ENCODE measurements at regions not wholly inside any gene's neighbourhood (a gene's known extent, or its start where the extent isn't known, plus 50 kb on each side); places are given as distances from the start of the nearest gene placed in this dataset.

- H3K27me3 ChIP-seq = no peaks in the 10 kb centered on the region
- no peak overlapping the region for H3K4me3 ChIP-seq
- peaks cover 0 to 8% (median 5%) of the 10 kb centered on the region in 11 experiments; a peak in 7 of 22 replicates for H3K9me3 ChIP-seq (replicated peaks in 1 of 11)
- no peaks in the 10 kb centered on the region for H3K4me1 ChIP-seq
- H3K27ac ChIP-seq = no peak overlapping the region
- no peak overlapping the region for H3K9ac ChIP-seq
- H3K4me2 ChIP-seq = no peak overlapping the region
- no peaks in the 10 kb centered on the region for H4K20me1 ChIP-seq
- no peak for TF ChIP-seq Cebpa-rat (IDR thresholded peaks at IDR 0.05)
- no peaks in the 10 kb centered on the region for H3K36me3 ChIP-seq
These were observed 452.4 kb upstream of the LRFN5 start for GRCh38 chr14:41154143-41154807.

GRCh38 chr14:41146391-41146790 lies 460.3 kb upstream of the LRFN5 start:
- H3K27ac ChIP-seq = no peak overlapping the region
- no peaks in the 10 kb centered on the region for H3K36me3 ChIP-seq
- no peaks in the 10 kb centered on the region for H3K9me3 ChIP-seq (replicated peaks in 1 of 11)
- no peaks in the 10 kb centered on the region for H4K20me1 ChIP-seq
- no peak overlapping the region for H3K9ac ChIP-seq
- no peaks in the 10 kb centered on the region for H3K4me1 ChIP-seq
- H3K4me3 ChIP-seq = no peak overlapping the region
- H3K4me2 ChIP-seq = no peak overlapping the region
- H3K27me3 ChIP-seq = no peaks in the 10 kb centered on the region
- no peak for TF ChIP-seq Cebpa-rat (IDR thresholded peaks at IDR 0.05)

GRCh38 chr14:41144370-41144769 lies 462.3 kb upstream of the LRFN5 start:
- Histone ChIP-seq H3K9me3 (replicated peaks in 1 of 11) (no peaks in the 10 kb centered on the region), H3K4me2 (no peak overlapping the region), H3K9ac (no peak overlapping the region), H4K20me1 (no peaks in the 10 kb centered on the region), H3K36me3 (no peaks in the 10 kb centered on the region), H3K4me3 (no peak overlapping the region), H3K27ac (no peak overlapping the region), H3K4me1 (no peaks in the 10 kb centered on the region), H3K27me3 (no peaks in the 10 kb centered on the region)
- TF ChIP-seq Cebpa-rat (IDR thresholded peaks at IDR 0.05) = no peak

- H3K27ac ChIP-seq = no peak overlapping the region
- no peaks in the 10 kb centered on the region for H3K27me3 ChIP-seq
- TF ChIP-seq Cebpa-rat (IDR thresholded peaks at IDR 0.05) = no peak
- no peaks in the 10 kb centered on the region for H4K20me1 ChIP-seq
- H3K9me3 ChIP-seq (replicated peaks in 1 of 11) = no peaks in the 10 kb centered on the region
- no peak overlapping the region for H3K4me2 ChIP-seq
- H3K9ac ChIP-seq = no peak overlapping the region
- H3K4me1 ChIP-seq = no peaks in the 10 kb centered on the region
- no peak overlapping the region for H3K4me3 ChIP-seq
- H3K36me3 ChIP-seq = no peaks in the 10 kb centered on the region
These were observed 468.9 kb upstream of the LRFN5 start for GRCh38 chr14:41137741-41138140.

- Histone ChIP-seq H3K9me3 (replicated peaks in 1 of 11) (no peaks in the 10 kb centered on the region), H3K27ac (no peak overlapping the region), H3K4me1 (no peaks in the 10 kb centered on the region), H3K27me3 (no peaks in the 10 kb centered on the region), H3K36me3 (no peaks in the 10 kb centered on the region), H3K4me2 (no peak overlapping the region), H3K4me3 (no peak overlapping the region), H3K9ac (no peak overlapping the region), H4K20me1 (no peaks in the 10 kb centered on the region)
- no peak for TF ChIP-seq Cebpa-rat (IDR thresholded peaks at IDR 0.05)
These were observed 476.4 kb upstream of the LRFN5 start for GRCh38 chr14:41130274-41130673.

- Histone ChIP-seq H3K36me3 (no peaks in the 10 kb centered on the region), H3K4me3 (no peak overlapping the region), H3K9ac (no peak overlapping the region), H3K27ac (no peak overlapping the region), H3K9me3 (replicated peaks in 1 of 11) (no peaks in the 10 kb centered on the region), H3K4me1 (no peaks in the 10 kb centered on the region), H3K27me3 (no peaks in the 10 kb centered on the region), H4K20me1 (no peaks in the 10 kb centered on the region), H3K4me2 (no peak overlapping the region)
- no peak for TF ChIP-seq Cebpa-rat (IDR thresholded peaks at IDR 0.05)
These were observed 486.3 kb upstream of the LRFN5 start for GRCh38 chr14:41120402-41120801.

- Histone ChIP-seq H3K4me1 (no peaks in the 10 kb centered on the region), H3K36me3 (no peaks in the 10 kb centered on the region), H3K27me3 (no peaks in the 10 kb centered on the region), H3K4me2 (no peak overlapping the region), H3K27ac (no peak overlapping the region), H3K9ac (no peak overlapping the region), H3K9me3 (replicated peaks in 1 of 11) (peaks cover 0 to 8% (median 0%) of the 10 kb centered on the region in 11 experiments; a peak in 2 of 22 replicates), H3K4me3 (no peak overlapping the region), H4K20me1 (no peaks in the 10 kb centered on the region)
- TF ChIP-seq Cebpa-rat (IDR thresholded peaks at IDR 0.05) = no peak
These were observed 510.5 kb upstream of the LRFN5 start for GRCh38 chr14:41096131-41096530.

GRCh38 chr14:41087056-41087455 lies 519.6 kb upstream of the LRFN5 start:
- no peak overlapping the region for H3K9ac ChIP-seq
- H3K4me2 ChIP-seq = no peak overlapping the region
- no peak overlapping the region for H3K27ac ChIP-seq
- peaks cover 15 to 21% (median 17%) of the 10 kb centered on the region in 11 experiments; a peak in 21 of 22 replicates for H3K9me3 ChIP-seq (replicated peaks in 1 of 11)
- H3K4me1 ChIP-seq = no peaks in the 10 kb centered on the region
- H4K20me1 ChIP-seq = no peaks in the 10 kb centered on the region
- H3K36me3 ChIP-seq = no peaks in the 10 kb centered on the region
- TF ChIP-seq Cebpa-rat (IDR thresholded peaks at IDR 0.05) = no peak
- H3K27me3 ChIP-seq = no peaks in the 10 kb centered on the region
- no peak overlapping the region for H3K4me3 ChIP-seq

GRCh38 chr14:41073544-41073943 lies 533.1 kb upstream of the LRFN5 start:
- no peak for TF ChIP-seq Cebpa-rat (IDR thresholded peaks at IDR 0.05)
- Histone ChIP-seq H3K9me3 (replicated peaks in 1 of 11) (no peaks in the 10 kb centered on the region), H3K4me3 (no peak overlapping the region), H3K27me3 (no peaks in the 10 kb centered on the region), H4K20me1 (no peaks in the 10 kb centered on the region), H3K4me1 (peaks cover 0 to 12% (median 0%) of the 10 kb centered on the region in 10 experiments; a peak in 3 of 20 replicates), H3K9ac (no peak overlapping the region), H3K36me3 (no peaks in the 10 kb centered on the region), H3K27ac (no peak overlapping the region), H3K4me2 (no peak overlapping the region)

- Histone ChIP-seq H3K9ac (no peak overlapping the region), H3K27ac (no peak overlapping the region), H3K4me2 (peak overlapping the region in 2 of 11 experiments; percentile 22 to 43; a peak in 2 of 22 replicates), H3K4me3 (no peak overlapping the region), H3K36me3 (no peaks in the 10 kb centered on the region), H3K9me3 (replicated peaks in 1 of 11) (no peaks in the 10 kb centered on the region), H4K20me1 (no peaks in the 10 kb centered on the region), H3K27me3 (no peaks in the 10 kb centered on the region), H3K4me1 (peaks cover 0 to 12% (median 0%) of the 10 kb centered on the region in 10 experiments; a peak in 3 of 20 replicates)
- no peak for TF ChIP-seq Cebpa-rat (IDR thresholded peaks at IDR 0.05)
These were observed 533.9 kb upstream of the LRFN5 start for GRCh38 chr14:41072776-41073175.
